RWPE2 (cell line): ENCODE measurements at regions not wholly inside any gene's neighbourhood (a gene's known extent, or its start where the extent isn't known, plus 50 kb on each side); places are given as distances from the start of the nearest gene placed in this dataset.

Experiments
- ATAC-seq: fragments of 200-7000 bp; cut with Tn5 transposase; 3 replicates; pipeline ENCODE4 v1.9.1; 2021; ENCODE audit warnings: low read depth
- DNase-seq: peaks from one replicate; pipeline ENCODE4 v3.0.0-alpha.2; 2020; ENCODE audit warnings: low spot score
- H3K27ac ChIP-seq: fragments of 450-650 bp; 2 replicates; pipeline ENCODE4 v1.5.1; 2017; ENCODE audit warnings: mild to moderate bottlenecking; ENCODE audit not compliant: poor library complexity, severe bottlenecking
- H3K27me3 ChIP-seq: fragments of 250-450 bp; sonication (Bioruptor Pico); 2 replicates; pipeline ENCODE4 v1.5.1; 2021; ENCODE audit warnings: mild to moderate bottlenecking, moderate library complexity; ENCODE audit not compliant: insufficient read depth, poor library complexity, severe bottlenecking
- H3K36me3 ChIP-seq: fragments of 250-450 bp; sonication (Bioruptor Pico); 2 replicates; pipeline ENCODE4 v1.5.1; 2020; ENCODE audit warnings: low read depth, mild to moderate bottlenecking, moderate library complexity
- H3K4me1 ChIP-seq: fragments of 250-450 bp; sonication (Bioruptor Pico); 2 replicates; pipeline ENCODE4 v1.5.1; 2021; ENCODE audit warnings: mild to moderate bottlenecking, moderate library complexity; ENCODE audit not compliant: insufficient read depth, poor library complexity, severe bottlenecking
- H3K4me3 ChIP-seq: fragments of 250-450 bp; sonication (Bioruptor Pico); 2 replicates; pipeline ENCODE4 v1.5.1; 2021; ENCODE audit warnings: mild to moderate bottlenecking, moderate library complexity; ENCODE audit not compliant: severe bottlenecking
- H3K9me3 ChIP-seq: fragments of 250-450 bp; sonication (Bioruptor Pico); 2 replicates; pipeline ENCODE4 v1.5.1; 2021; ENCODE audit warnings: mild to moderate bottlenecking, moderate library complexity; ENCODE audit not compliant: severe bottlenecking
- TF ChIP-seq, protein P1 (sequence below): fragments of 450-650 bp; IDR thresholded peaks from one replicate; pipeline ENCODE4 v1.5.1; 2017; ENCODE audit warnings: mild to moderate bottlenecking, moderate library complexity; ENCODE audit not compliant: poor library complexity, severe bottlenecking

DNA sequence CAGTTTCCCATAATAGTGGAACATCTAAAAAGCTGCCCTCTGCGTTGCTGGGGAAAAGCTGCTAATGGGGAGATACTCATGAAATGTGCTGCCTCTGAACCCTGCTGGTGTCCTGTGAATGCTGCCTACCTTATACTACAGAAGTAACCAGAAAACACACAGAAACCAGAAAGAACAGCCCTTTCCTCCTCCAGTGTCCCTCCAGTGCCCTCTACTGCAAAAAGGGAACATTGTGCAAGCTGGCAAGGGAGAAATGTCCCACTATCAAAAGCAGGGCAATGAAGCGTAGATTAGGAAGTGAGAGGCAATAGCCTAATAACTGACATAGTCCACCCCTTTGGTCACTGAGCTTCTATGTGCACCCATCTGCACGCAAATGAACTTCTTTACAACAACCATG is 162.7 kb upstream of the ETAA1 start:
- DNase-seq (no peak), ATAC-seq (peak; percentile 36; the same call in 1 of the 3 replicates)
- Histone ChIP-seq H3K27ac (no peak overlapping the region), H3K9me3 (no peaks in the 10 kb centered on the region), H3K4me1 (no peaks in the 10 kb centered on the region), H3K36me3 (no peaks in the 10 kb centered on the region), H3K4me3 (no peak overlapping the region), H3K27me3 (no peaks in the 10 kb centered on the region)
- TF ChIP-seq, protein P1, sequence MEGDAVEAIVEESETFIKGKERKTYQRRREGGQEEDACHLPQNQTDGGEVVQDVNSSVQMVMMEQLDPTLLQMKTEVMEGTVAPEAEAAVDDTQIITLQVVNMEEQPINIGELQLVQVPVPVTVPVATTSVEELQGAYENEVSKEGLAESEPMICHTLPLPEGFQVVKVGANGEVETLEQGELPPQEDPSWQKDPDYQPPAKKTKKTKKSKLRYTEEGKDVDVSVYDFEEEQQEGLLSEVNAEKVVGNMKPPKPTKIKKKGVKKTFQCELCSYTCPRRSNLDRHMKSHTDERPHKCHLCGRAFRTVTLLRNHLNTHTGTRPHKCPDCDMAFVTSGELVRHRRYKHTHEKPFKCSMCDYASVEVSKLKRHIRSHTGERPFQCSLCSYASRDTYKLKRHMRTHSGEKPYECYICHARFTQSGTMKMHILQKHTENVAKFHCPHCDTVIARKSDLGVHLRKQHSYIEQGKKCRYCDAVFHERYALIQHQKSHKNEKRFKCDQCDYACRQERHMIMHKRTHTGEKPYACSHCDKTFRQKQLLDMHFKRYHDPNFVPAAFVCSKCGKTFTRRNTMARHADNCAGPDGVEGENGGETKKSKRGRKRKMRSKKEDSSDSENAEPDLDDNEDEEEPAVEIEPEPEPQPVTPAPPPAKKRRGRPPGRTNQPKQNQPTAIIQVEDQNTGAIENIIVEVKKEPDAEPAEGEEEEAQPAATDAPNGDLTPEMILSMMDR: peak; percentile 60

DNA sequence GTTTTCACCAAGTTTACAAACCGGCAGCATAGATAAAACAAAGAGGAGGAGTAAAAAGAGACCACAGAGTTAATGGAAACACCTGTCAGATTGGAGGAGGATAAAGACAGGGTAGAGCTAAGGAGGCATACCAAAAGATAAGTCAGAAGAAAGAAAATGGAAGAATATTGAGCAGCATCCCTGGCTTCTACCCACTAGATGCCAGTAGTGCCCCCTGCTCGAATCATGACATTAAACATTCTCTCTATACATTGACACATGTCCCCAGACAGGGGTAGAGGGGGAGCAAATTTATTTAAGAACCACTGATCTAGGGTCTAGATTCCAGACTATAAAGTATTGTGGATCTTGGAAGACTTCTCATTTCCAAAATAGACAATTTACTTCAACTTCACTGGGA is 159.8 kb upstream of the ETAA1 start:
- Histone ChIP-seq H3K27me3 (no peaks in the 10 kb centered on the region), H3K9me3 (no peaks in the 10 kb centered on the region), H3K4me3 (no peak overlapping the region), H3K36me3 (no peaks in the 10 kb centered on the region), H3K27ac (no peak overlapping the region), H3K4me1 (no peaks in the 10 kb centered on the region)
- ATAC-seq (no peak), DNase-seq (no peak)
- TF ChIP-seq, protein P1: peak; percentile 53

DNA sequence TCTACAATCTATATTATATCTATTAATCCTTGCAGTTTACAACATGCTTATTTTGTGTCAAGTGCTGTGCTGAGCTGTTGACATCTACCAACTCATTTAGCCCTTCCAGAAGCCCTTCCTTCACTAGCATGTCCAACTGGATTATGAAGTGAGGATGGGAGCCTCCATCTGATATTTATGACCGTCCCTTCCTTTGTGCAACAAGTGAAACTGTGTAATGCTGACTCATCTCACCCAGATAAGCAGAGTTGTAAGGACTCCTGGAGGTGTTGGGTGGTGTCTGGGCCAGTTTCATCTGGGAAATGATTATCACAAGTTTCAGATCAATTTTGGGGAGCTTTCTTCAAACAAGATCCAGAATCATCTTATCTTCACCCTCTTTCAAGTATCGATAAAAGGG is 156.6 kb upstream of the ETAA1 start:
- H3K4me3 ChIP-seq: no peak overlapping the region
- H3K4me1 ChIP-seq: no peaks in the 10 kb centered on the region
- H3K36me3 ChIP-seq: no peaks in the 10 kb centered on the region
- no peaks in the 10 kb centered on the region for H3K27me3 ChIP-seq
- ATAC-seq (no peak), DNase-seq (no peak)
- H3K9me3 ChIP-seq: no peaks in the 10 kb centered on the region
- TF ChIP-seq, protein P1: no peak
- H3K27ac ChIP-seq: no peak overlapping the region

DNA sequence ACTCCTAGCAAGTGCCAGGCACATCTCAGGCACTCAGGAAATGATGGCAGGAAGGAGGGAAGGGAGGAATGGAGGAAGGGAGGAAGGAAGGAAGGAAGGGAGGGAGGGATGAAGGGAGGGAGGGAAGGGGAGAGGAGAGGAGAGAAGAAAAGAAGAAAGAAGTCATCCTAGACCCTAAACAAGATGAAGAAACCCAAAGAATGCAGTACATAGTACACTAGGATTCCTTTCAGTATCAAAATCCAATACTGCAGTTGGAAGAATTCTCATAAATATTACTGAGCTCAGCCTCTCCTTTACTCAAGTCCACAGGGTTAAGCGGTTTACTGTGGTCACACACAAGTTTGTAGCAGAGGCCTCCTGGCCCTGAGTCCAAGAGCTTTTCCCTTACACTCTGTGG is 155.7 kb upstream of the ETAA1 start:
- Histone ChIP-seq H3K27ac (no peak overlapping the region), H3K9me3 (no peaks in the 10 kb centered on the region), H3K4me1 (no peaks in the 10 kb centered on the region), H3K4me3 (no peak overlapping the region), H3K36me3 (no peaks in the 10 kb centered on the region), H3K27me3 (no peaks in the 10 kb centered on the region)
- DNase-seq (no peak), ATAC-seq (no peak)
- TF ChIP-seq, protein P1: no peak

DNA sequence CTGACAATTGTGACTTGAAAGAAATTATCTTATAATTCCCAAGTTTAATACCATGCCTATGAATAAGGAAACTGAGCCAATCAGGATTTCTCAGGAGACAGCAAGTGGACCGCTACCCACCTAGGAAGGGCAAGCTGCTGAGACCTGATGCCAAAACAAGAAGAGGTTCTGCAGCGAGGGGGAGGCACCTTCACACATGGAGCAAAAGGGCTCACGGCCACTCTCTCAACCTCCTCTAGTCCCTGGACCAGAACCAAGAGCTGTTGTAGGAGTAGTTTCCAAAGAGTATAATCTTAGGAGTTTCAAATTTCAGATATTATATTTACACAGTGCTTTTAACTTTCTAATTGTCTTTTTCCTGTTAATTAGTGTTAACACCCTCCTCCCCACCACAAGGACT is 154.7 kb upstream of the ETAA1 start:
- H3K9me3 ChIP-seq: no peaks in the 10 kb centered on the region
- TF ChIP-seq, protein P1: no peak

More for the DNA sequence above, 154.7 kb upstream of the ETAA1 start:
- H3K4me1 ChIP-seq: no peaks in the 10 kb centered on the region
- H3K4me3 ChIP-seq: no peak overlapping the region
- H3K36me3 ChIP-seq: no peaks in the 10 kb centered on the region
- ATAC-seq: no peak
- no peaks in the 10 kb centered on the region for H3K27me3 ChIP-seq
- H3K27ac ChIP-seq: no peak overlapping the region
- DNase-seq: no peak
